ENCODE measurements at regions not wholly inside any gene's neighbourhood (a gene's known extent, or its start where the extent isn't known, plus 50 kb on each side); places are given as distances from the start of the nearest gene placed in this dataset.
"Not testable (repeated sequence)": the region's sequence is repeated elsewhere in the genome, so short reads cannot be mapped to it uniquely, and the experiment has no call there.

- H3K9me3 ChIP-seq: no peaks in the 10 kb centered on the region
- peak overlapping the region; percentile 28 to 62 (median 56) for H3K4me3 ChIP-seq
- no peaks in the 10 kb centered on the region for H3K36me3 ChIP-seq
- peak overlapping the region in 2 of 4 donors; percentile 24 to 71 for H3K27ac ChIP-seq
- 60 to 83% methylated on average over 2 of the region's 2 CpGs for WGBS, 2 donors
- H3K27me3 ChIP-seq: no peaks in the 10 kb centered on the region
- peaks cover 0 to 17% (median 3%) of the 10 kb centered on the region in 4 donors for H3K4me1 ChIP-seq
- no peak for DNase-seq (ENCODE audit: low spot score in 2 of 2)
- no peak for TF ChIP-seq POLR2A (IDR thresholded peaks at IDR 0.05)
- no peak for TF ChIP-seq CTCF (IDR thresholded peaks at IDR 0.05)
- TF ChIP-seq EP300 (IDR thresholded peaks at IDR 0.05): no peak
Observed at GRCh38 chr14:53218161-53218560, 65.0 kb upstream of the DDHD1 start.

GRCh38 chr14:53217316-53217994, 64.3 kb upstream of the DDHD1 start:
- Histone ChIP-seq H3K27me3 (no peaks in the 10 kb centered on the region), H3K4me1 (peaks cover 0 to 17% (median 3%) of the 10 kb centered on the region in 4 donors), H3K9me3 (no peaks in the 10 kb centered on the region), H3K27ac (peak overlapping the region in 3 of 4 donors; percentile 24 to 71 (median 32)), H3K36me3 (no peaks in the 10 kb centered on the region), H3K4me3 (peak overlapping the region; percentile 28 to 62 (median 56))
- 0% methylated on average over 1 to 18 of the region's 39 CpGs for WGBS, 2 donors
- TF ChIP-seq EP300 (IDR thresholded peaks at IDR 0.05) (no peak), CTCF (IDR thresholded peaks at IDR 0.05) (peak; percentile 43 to 92 (median 58)), POLR2A (IDR thresholded peaks at IDR 0.05) (peak in 1 of 2 donors; percentile 24)
- DNase-seq (ENCODE audit: low spot score in 2 of 2): peak; percentile 40 to 50

- 84 to 100% methylated on average over 1 of the region's 1 CpG for WGBS, 2 donors
- Histone ChIP-seq H3K4me3 (peak overlapping the region; percentile 28 to 62 (median 56)), H3K4me1 (peaks cover 0 to 17% (median 3%) of the 10 kb centered on the region in 4 donors)
- not testable (repeated sequence) for H3K9me3 ChIP-seq; H3K27ac ChIP-seq; DNase-seq (ENCODE audit: low spot score in 2 of 2); H3K27me3 ChIP-seq; H3K36me3 ChIP-seq
Observed at GRCh38 chr14:53216955-53217315, 63.8 kb upstream of the DDHD1 start.

- 94 to 96% methylated on average over 11 of the region's 11 CpGs for WGBS, 2 donors
- H3K27ac ChIP-seq; DNase-seq (ENCODE audit: low spot score in 2 of 2); H3K4me3 ChIP-seq; H3K36me3 ChIP-seq; H3K27me3 ChIP-seq; H3K9me3 ChIP-seq: not testable (repeated sequence)
- peaks cover 0 to 17% (median 3%) of the 10 kb centered on the region in 4 donors for H3K4me1 ChIP-seq
Observed at GRCh38 chr14:53216478-53216877, 63.4 kb upstream of the DDHD1 start.

GRCh38 chr14:53215101-53215500, 62.0 kb upstream of the DDHD1 start:
- no peak for DNase-seq (ENCODE audit: low spot score in 2 of 2)

More at GRCh38 chr14:53215101-53215500, 62.0 kb upstream of the DDHD1 start:
- TF ChIP-seq CTCF (IDR thresholded peaks at IDR 0.05) (no peak), POLR2A (IDR thresholded peaks at IDR 0.05) (no peak), EP300 (IDR thresholded peaks at IDR 0.05) (no peak)
- Histone ChIP-seq H3K27me3 (no peaks in the 10 kb centered on the region), H3K27ac (no peak overlapping the region), H3K4me3 (no peak overlapping the region), H3K9me3 (no peaks in the 10 kb centered on the region), H3K4me1 (peaks cover 0 to 17% (median 3%) of the 10 kb centered on the region in 4 donors), H3K36me3 (no peaks in the 10 kb centered on the region)
- WGBS, 2 donors: 90 to 94% methylated on average over 2 of the region's 2 CpGs
